HG02981 (cell line): ENCODE measurements at regions not wholly inside any gene's neighbourhood (a gene's known extent, or its start where the extent isn't known, plus 50 kb on each side); places are given as distances from the start of the nearest gene placed in this dataset.
A peak's percentile ranks its signal among the peaks of the same experiment; 100 is the strongest.
"Not testable (repeated sequence)": the region's sequence is repeated elsewhere in the genome, so short reads cannot be mapped to it uniquely, and the experiment has no call there.

Source experiments
- ATAC-seq: cut with Tn5 transposase; IDR thresholded peaks from one replicate; pipeline ENCODE4 v1.9.1; 2021; ENCODE audit warnings: mild to moderate bottlenecking, moderate library complexity; ENCODE audit not compliant: unreplicated experiment

GRCh38 chr10:65375528-65375927, 1550.3 kb upstream of the LRRTM3 start:
- no peak for ATAC-seq

- no peak for ATAC-seq
Measured at GRCh38 chr10:65377687-65378086, 1548.1 kb upstream of the LRRTM3 start.

- ATAC-seq = peak; percentile 81
Measured at GRCh38 chr10:65394502-65395297, 1531.1 kb upstream of the LRRTM3 start.

- ATAC-seq = no peak
Measured at GRCh38 chr10:65395631-65396030, 1530.2 kb upstream of the LRRTM3 start.

- no peak for ATAC-seq
Measured at GRCh38 chr10:65396997-65397396, 1528.8 kb upstream of the LRRTM3 start.

- no peak for ATAC-seq
Measured at GRCh38 chr10:65408401-65408800, 1517.4 kb upstream of the LRRTM3 start.

- ATAC-seq = no peak
Measured at GRCh38 chr10:65413001-65413400, 1512.8 kb upstream of the LRRTM3 start.

GRCh38 chr10:65415318-65415717, 1510.5 kb upstream of the LRRTM3 start:
- ATAC-seq = no peak

- ATAC-seq = no peak
Measured at GRCh38 chr10:65416094-65416493, 1509.7 kb upstream of the LRRTM3 start.

GRCh38 chr10:65419629-65420028, 1506.2 kb upstream of the LRRTM3 start:
- no peak for ATAC-seq

GRCh38 chr10:65423043-65423442, 1502.8 kb upstream of the LRRTM3 start:
- no peak for ATAC-seq

GRCh38 chr10:65429381-65429780, 1496.5 kb upstream of the LRRTM3 start:
- ATAC-seq = not testable (repeated sequence)

GRCh38 chr10:65430979-65431378, 1494.9 kb upstream of the LRRTM3 start:
- ATAC-seq = peak; percentile 93

- ATAC-seq = no peak
Measured at GRCh38 chr10:65470986-65471385, 1454.8 kb upstream of the LRRTM3 start.

- no peak for ATAC-seq
Measured at GRCh38 chr10:65482848-65483247, 1443.0 kb upstream of the LRRTM3 start.

- no peak for ATAC-seq
Measured at GRCh38 chr10:65491799-65492198, 1434.0 kb upstream of the LRRTM3 start.

GRCh38 chr10:65496541-65496940, 1429.3 kb upstream of the LRRTM3 start:
- ATAC-seq = no peak

GRCh38 chr10:65497837-65498236, 1428.0 kb upstream of the LRRTM3 start:
- no peak for ATAC-seq

- no peak for ATAC-seq
Measured at GRCh38 chr10:65500716-65501115, 1425.1 kb upstream of the LRRTM3 start.

GRCh38 chr10:65501259-65501658, 1424.6 kb upstream of the LRRTM3 start:
- ATAC-seq = peak; percentile 88

- ATAC-seq = no peak
Measured at GRCh38 chr10:65518379-65518778, 1407.5 kb upstream of the LRRTM3 start.

GRCh38 chr10:65528986-65529385, 1396.8 kb upstream of the LRRTM3 start:
- no peak for ATAC-seq

GRCh38 chr10:65531545-65531944, 1394.3 kb upstream of the LRRTM3 start:
- no peak for ATAC-seq
